GM23338 (cell line): ENCODE measurements at regions not wholly inside any gene's neighbourhood (a gene's known extent, or its start where the extent isn't known, plus 50 kb on each side); places are given as distances from the start of the nearest gene placed in this dataset.

ENCODE experiments used
- CTCF ChIP-seq, 2 experiments: fragments of 200-600 bp in 1 of 2; sonication (generic) in 1 of 2; conservative IDR thresholded peaks; 2 replicates each; pipeline versions ENCODE4 v1.5.1 to v1.6.1; 2016 to 2017; ENCODE audit warnings: antibody characterized with exemption in 2 of 2, low read depth in 2 of 2, mild to moderate bottlenecking in 2 of 2, moderate library complexity in 1 of 2
- EZH2 ChIP-seq: fragments of 200-600 bp; sonication (generic); IDR thresholded peaks from one replicate; pipeline ENCODE4 v1.8.0; 2017; ENCODE audit warnings: antibody characterized with exemption, mild to moderate bottlenecking, low read depth; ENCODE audit not compliant: unreplicated experiment
- EZH2phosphoT487 ChIP-seq: fragments of 200-600 bp; sonication (generic); IDR thresholded peaks from one replicate; pipeline ENCODE4 v1.8.1; 2018; ENCODE audit warnings: antibody characterized with exemption; ENCODE audit not compliant: unreplicated experiment
- POLR2AphosphoS5 ChIP-seq: IDR thresholded peaks from 2 replicates; pipeline ENCODE4 v1.6.1; 2016; ENCODE audit warnings: antibody characterized with exemption, low read depth
- TF ChIP-seq, protein P1 (sequence below): IDR thresholded peaks from 2 replicates; pipeline ENCODE4 v1.6.1; 2016; ENCODE audit warnings: antibody characterized with exemption
- TF ChIP-seq, protein P2 (sequence below): IDR thresholded peaks from one replicate; pipeline ENCODE4 v1.6.1; 2018; ENCODE audit warnings: antibody characterized with exemption; ENCODE audit not compliant: unreplicated experiment

- no peak for TF ChIP-seq CTCF (conservative IDR thresholded peaks at IDR 0.05; ENCODE audit: low read depth in 2 of 2)
- TF ChIP-seq POLR2AphosphoS5: no peak
- TF ChIP-seq EZH2: no peak
- TF ChIP-seq, protein P1, sequence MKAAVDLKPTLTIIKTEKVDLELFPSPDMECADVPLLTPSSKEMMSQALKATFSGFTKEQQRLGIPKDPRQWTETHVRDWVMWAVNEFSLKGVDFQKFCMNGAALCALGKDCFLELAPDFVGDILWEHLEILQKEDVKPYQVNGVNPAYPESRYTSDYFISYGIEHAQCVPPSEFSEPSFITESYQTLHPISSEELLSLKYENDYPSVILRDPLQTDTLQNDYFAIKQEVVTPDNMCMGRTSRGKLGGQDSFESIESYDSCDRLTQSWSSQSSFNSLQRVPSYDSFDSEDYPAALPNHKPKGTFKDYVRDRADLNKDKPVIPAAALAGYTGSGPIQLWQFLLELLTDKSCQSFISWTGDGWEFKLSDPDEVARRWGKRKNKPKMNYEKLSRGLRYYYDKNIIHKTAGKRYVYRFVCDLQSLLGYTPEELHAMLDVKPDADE: no peak
- TF ChIP-seq EZH2phosphoT487: no peak
- TF ChIP-seq, protein P2, sequence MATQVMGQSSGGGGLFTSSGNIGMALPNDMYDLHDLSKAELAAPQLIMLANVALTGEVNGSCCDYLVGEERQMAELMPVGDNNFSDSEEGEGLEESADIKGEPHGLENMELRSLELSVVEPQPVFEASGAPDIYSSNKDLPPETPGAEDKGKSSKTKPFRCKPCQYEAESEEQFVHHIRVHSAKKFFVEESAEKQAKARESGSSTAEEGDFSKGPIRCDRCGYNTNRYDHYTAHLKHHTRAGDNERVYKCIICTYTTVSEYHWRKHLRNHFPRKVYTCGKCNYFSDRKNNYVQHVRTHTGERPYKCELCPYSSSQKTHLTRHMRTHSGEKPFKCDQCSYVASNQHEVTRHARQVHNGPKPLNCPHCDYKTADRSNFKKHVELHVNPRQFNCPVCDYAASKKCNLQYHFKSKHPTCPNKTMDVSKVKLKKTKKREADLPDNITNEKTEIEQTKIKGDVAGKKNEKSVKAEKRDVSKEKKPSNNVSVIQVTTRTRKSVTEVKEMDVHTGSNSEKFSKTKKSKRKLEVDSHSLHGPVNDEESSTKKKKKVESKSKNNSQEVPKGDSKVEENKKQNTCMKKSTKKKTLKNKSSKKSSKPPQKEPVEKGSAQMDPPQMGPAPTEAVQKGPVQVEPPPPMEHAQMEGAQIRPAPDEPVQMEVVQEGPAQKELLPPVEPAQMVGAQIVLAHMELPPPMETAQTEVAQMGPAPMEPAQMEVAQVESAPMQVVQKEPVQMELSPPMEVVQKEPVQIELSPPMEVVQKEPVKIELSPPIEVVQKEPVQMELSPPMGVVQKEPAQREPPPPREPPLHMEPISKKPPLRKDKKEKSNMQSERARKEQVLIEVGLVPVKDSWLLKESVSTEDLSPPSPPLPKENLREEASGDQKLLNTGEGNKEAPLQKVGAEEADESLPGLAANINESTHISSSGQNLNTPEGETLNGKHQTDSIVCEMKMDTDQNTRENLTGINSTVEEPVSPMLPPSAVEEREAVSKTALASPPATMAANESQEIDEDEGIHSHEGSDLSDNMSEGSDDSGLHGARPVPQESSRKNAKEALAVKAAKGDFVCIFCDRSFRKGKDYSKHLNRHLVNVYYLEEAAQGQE: no peak
These were observed 1163.6 kb downstream of the CDH12 start for GRCh38 chr5:21689587-21689986.
